Naive thymus-derived CD4-positive, alpha-beta T cell (primary cell): ENCODE measurements at regions not wholly inside any gene's neighbourhood (a gene's known extent, or its start where the extent isn't known, plus 50 kb on each side); places are given as distances from the start of the nearest gene placed in this dataset.
"Not testable (repeated sequence)": the region's sequence is repeated elsewhere in the genome, so short reads cannot be mapped to it uniquely, and the experiment has no call there.

Experiments used
- ATAC-seq: fragments of 150-1000 bp; cut with Tn5 transposase; 2 replicates; pipeline ENCODE4 v1.10.0; 2021; ENCODE audit warnings: mild to moderate bottlenecking, moderate library complexity
- CTCF ChIA-PET: fragments of 350-600 bp; sonication (Branson Sonifier 250); formaldehyde crosslinking; loops from one replicate; lab custom pipeline; 2021; ENCODE audit warnings: antibody characterized with exemption; lab: Charles Lee
- POLR2A ChIA-PET: fragments of 350-600 bp; sonication (Branson Sonifier 250); formaldehyde crosslinking; loops from one replicate; lab custom pipeline; 2021; ENCODE audit warnings: antibody characterized with exemption, inconsistent platforms; lab: Charles Lee
- DNase-seq, 9 donors: peaks; one replicate each; pipeline versions ENCODE4 v3.0.0 to v3.0.0-alpha.2; 2020 to 2022; ENCODE audit warnings: mixed read lengths in 1 of 9
- H3K27ac ChIP-seq: one replicate; pipeline ENCODE4 v1.7.0; 2013; ENCODE audit warnings: mild to moderate bottlenecking, low read depth, low read length, moderate library complexity
- H3K27me3 ChIP-seq, 2 donors: one replicate each; pipeline ENCODE4 v1.7.0; 2013; ENCODE audit warnings: low read length in 2 of 2, mild to moderate bottlenecking in 2 of 2, moderate library complexity in 2 of 2; ENCODE audit not compliant: control insufficient read depth in 2 of 2, insufficient read depth in 2 of 2
- H3K36me3 ChIP-seq, 3 experiments: 1 replicate in 2 of 3; 2 replicates in 1 of 3; pipeline ENCODE4 v1.7.0; 2013; ENCODE audit warnings: low read length in 3 of 3, mild to moderate bottlenecking in 3 of 3, moderate library complexity in 1 of 3; ENCODE audit not compliant: insufficient read depth in 3 of 3, control insufficient read depth in 2 of 3
- H3K4me1 ChIP-seq, 2 donors: one replicate each; pipeline ENCODE4 v1.7.0; 2013; ENCODE audit warnings: low read length in 2 of 2, mild to moderate bottlenecking in 2 of 2, moderate library complexity in 1 of 2; ENCODE audit not compliant: control insufficient read depth in 2 of 2, insufficient read depth in 2 of 2
- H3K4me3 ChIP-seq: 2 replicates; pipeline ENCODE4 v1.7.0; 2013; ENCODE audit warnings: mild to moderate bottlenecking, low read length
- H3K9me3 ChIP-seq, 3 experiments: 1 replicate in 2 of 3; 2 replicates in 1 of 3; pipeline ENCODE4 v1.7.0; 2013; ENCODE audit warnings: low read length in 3 of 3; ENCODE audit not compliant: control insufficient read depth in 2 of 3
- H3K27ac Mint-ChIP-seq, 9 donors: one replicate each; pipeline ENCODE4 v1.8.0; 2020 to 2022; ENCODE audit warnings: mixed read lengths in 9 of 9, mild to moderate bottlenecking in 8 of 9, moderate library complexity in 5 of 9, inconsistent platforms in 2 of 9
- H3K27me3 Mint-ChIP-seq, 5 donors: one replicate each; pipeline ENCODE4 v1.8.0; 2021 to 2022; ENCODE audit warnings: mixed read lengths in 5 of 5, mild to moderate bottlenecking in 1 of 5
- H3K36me3 Mint-ChIP-seq, 5 donors: one replicate each; pipeline ENCODE4 v1.8.0; 2020 to 2022; ENCODE audit warnings: mixed read lengths in 5 of 5, mild to moderate bottlenecking in 3 of 5, inconsistent platforms in 1 of 5
- H3K4me1 Mint-ChIP-seq, 7 donors: one replicate each; pipeline ENCODE4 v1.8.0; 2020 to 2022; ENCODE audit warnings: mixed read lengths in 7 of 7, mild to moderate bottlenecking in 3 of 7, inconsistent platforms in 1 of 7
- H3K4me3 Mint-ChIP-seq, 10 donors: one replicate each; pipeline ENCODE4 v1.8.0; 2020 to 2022; ENCODE audit warnings: mild to moderate bottlenecking in 10 of 10, mixed read lengths in 10 of 10, moderate library complexity in 6 of 10, inconsistent platforms in 2 of 10
- H3K9me3 Mint-ChIP-seq, 11 donors: one replicate each; pipeline ENCODE4 v1.8.0; 2020 to 2022; ENCODE audit warnings: mixed read lengths in 11 of 11, mild to moderate bottlenecking in 4 of 11, inconsistent platforms in 1 of 11, moderate library complexity in 1 of 11
- intact Hi-C, 2 donors: fragments of 100-400 bp; cut with micrococcal nuclease; formaldehyde crosslinking; loops; one replicate each; pipeline ENCODE4 v1.15.1; 2023

GRCh38 chr13:31385540-31385939 lies 185.8 kb downstream of the B3GLCT start:
- peaks cover 0 to 11% (median 6%) of the 10 kb centered on the region in 5 donors for H3K27me3 Mint-ChIP-seq
- no peaks in the 10 kb centered on the region for H3K4me1 Mint-ChIP-seq
- H3K9me3 Mint-ChIP-seq, result peaks cover 0 to 11% (median 0%) of the 10 kb centered on the region in 11 donors
- Histone ChIP-seq H3K4me1 (no peaks in the 10 kb centered on the region), H3K4me3 (no peak overlapping the region), H3K27me3 (no peaks in the 10 kb centered on the region), H3K27ac (no peak overlapping the region), H3K36me3 (no peaks in the 10 kb centered on the region), H3K9me3 (no peaks in the 10 kb centered on the region)
- ChIA-PET CTCF (interaction anchor here (0.9 kb wide), 1 partner anchor 24 kb away, joined by 3 read pairs; no protein-coding TSS in a partner anchor), POLR2A (no interaction called here)
- intact Hi-C loops, result no loop called here
- no peak for ATAC-seq
- no peak overlapping the region for H3K27ac Mint-ChIP-seq
- DNase-seq, result no peak
- no peak overlapping the region for H3K4me3 Mint-ChIP-seq
- H3K36me3 Mint-ChIP-seq, result no peaks in the 10 kb centered on the region

GRCh38 chr13:31394506-31394905 lies 194.7 kb downstream of the B3GLCT start:
- ChIA-PET CTCF (no interaction called here), POLR2A (no interaction called here)
- Mint-ChIP-seq H3K27me3 (peaks cover 0 to 9% (median 3%) of the 10 kb centered on the region in 5 donors), H3K9me3 (peaks cover 0 to 21% (median 9%) of the 10 kb centered on the region in 11 donors), H3K4me1 (no peaks in the 10 kb centered on the region), H3K4me3 (no peak overlapping the region), H3K27ac (no peak overlapping the region), H3K36me3 (no peaks in the 10 kb centered on the region)
- Histone ChIP-seq H3K9me3 (peaks cover 0 to 1% (median 0%) of the 10 kb centered on the region in 3 experiments), H3K4me3 (no peak overlapping the region), H3K36me3 (no peaks in the 10 kb centered on the region), H3K27me3 (no peaks in the 10 kb centered on the region), H3K4me1 (no peaks in the 10 kb centered on the region), H3K27ac (no peak overlapping the region)
- DNase-seq (no peak), ATAC-seq (no peak)
- intact Hi-C loops, result no loop called here

- Histone ChIP-seq H3K27me3 (no peaks in the 10 kb centered on the region), H3K27ac (no peak overlapping the region), H3K4me1 (no peaks in the 10 kb centered on the region), H3K9me3 (peaks cover 0 to 5% (median 0%) of the 10 kb centered on the region in 3 experiments), H3K36me3 (no peaks in the 10 kb centered on the region), H3K4me3 (no peak overlapping the region)
- Mint-ChIP-seq H3K27me3 (peaks cover 0 to 9% (median 3%) of the 10 kb centered on the region in 5 donors), H3K4me1 (no peaks in the 10 kb centered on the region), H3K36me3 (peaks cover 0 to 3% (median 0%) of the 10 kb centered on the region in 5 donors), H3K27ac (no peak overlapping the region), H3K4me3 (no peak overlapping the region), H3K9me3 (peaks cover 3 to 27% (median 13%) of the 10 kb centered on the region in 11 donors)
- ChIA-PET POLR2A (no interaction called here), CTCF (no interaction called here)
- DNase-seq, result no peak
- ATAC-seq, result no peak
- intact Hi-C loops, result no loop called here
These were observed 195.3 kb downstream of the B3GLCT start for GRCh38 chr13:31395090-31395489.

GRCh38 chr13:31399690-31400089 lies 199.9 kb downstream of the B3GLCT start:
- Mint-ChIP-seq H3K36me3 (peaks cover 0 to 3% (median 0%) of the 10 kb centered on the region in 5 donors), H3K27ac (no peak overlapping the region), H3K9me3 (peaks cover 3 to 44% (median 15%) of the 10 kb centered on the region in 11 donors), H3K4me1 (no peaks in the 10 kb centered on the region), H3K4me3 (no peak overlapping the region), H3K27me3 (peaks cover 0 to 4% (median 0%) of the 10 kb centered on the region in 5 donors)
- no peak for DNase-seq
- intact Hi-C loops, result no loop called here
- Histone ChIP-seq H3K27me3 (no peaks in the 10 kb centered on the region), H3K4me3 (no peak overlapping the region), H3K4me1 (no peaks in the 10 kb centered on the region), H3K9me3 (peaks cover 0 to 5% (median 0%) of the 10 kb centered on the region in 3 experiments), H3K27ac (no peak overlapping the region), H3K36me3 (no peaks in the 10 kb centered on the region)
- POLR2A ChIA-PET, result no interaction called here
- CTCF ChIA-PET, result no interaction called here
- ATAC-seq, result no peak

GRCh38 chr13:31403711-31404110 lies 203.9 kb downstream of the B3GLCT start:
- H3K4me3 Mint-ChIP-seq, H3K36me3 ChIP-seq, H3K9me3 ChIP-seq, H3K27ac Mint-ChIP-seq, POLR2A ChIA-PET, H3K4me3 ChIP-seq, H3K27me3 Mint-ChIP-seq, intact Hi-C loops, ATAC-seq, H3K27me3 ChIP-seq, H3K36me3 Mint-ChIP-seq, H3K4me1 ChIP-seq, DNase-seq, H3K27ac ChIP-seq, H3K4me1 Mint-ChIP-seq: not testable (repeated sequence)
- CTCF ChIA-PET, result interaction anchor here (0.9 kb wide), 1 partner anchor 9 kb away, joined by 3 read pairs; no protein-coding TSS in a partner anchor
- H3K9me3 Mint-ChIP-seq, result peaks cover 3 to 30% (median 12%) of the 10 kb centered on the region in 11 donors

GRCh38 chr13:31408927-31409326 lies 209.2 kb downstream of the B3GLCT start:
- peaks cover 2 to 7% (median 5%) of the 10 kb centered on the region in 5 donors for H3K27me3 Mint-ChIP-seq
- Histone ChIP-seq H3K36me3 (no peaks in the 10 kb centered on the region), H3K27ac (no peak overlapping the region), H3K9me3 (no peaks in the 10 kb centered on the region), H3K4me3 (no peak overlapping the region), H3K4me1 (no peaks in the 10 kb centered on the region), H3K27me3 (no peaks in the 10 kb centered on the region)
- DNase-seq (no peak), ATAC-seq (no peak)
- no peaks in the 10 kb centered on the region for H3K4me1 Mint-ChIP-seq
- no peak overlapping the region for H3K27ac Mint-ChIP-seq
- H3K4me3 Mint-ChIP-seq, result no peak overlapping the region
- no peaks in the 10 kb centered on the region for H3K36me3 Mint-ChIP-seq
- POLR2A ChIA-PET, result no interaction called here
- CTCF ChIA-PET, result interaction anchor here (1.0 kb wide), 1 partner anchor 24 kb away, joined by 3 read pairs; no protein-coding TSS in a partner anchor
- intact Hi-C loops, result no loop called here
- H3K9me3 Mint-ChIP-seq, result peaks cover 0 to 1% (median 0%) of the 10 kb centered on the region in 11 donors

GRCh38 chr13:31409678-31410356 lies 210.0 kb downstream of the B3GLCT start:
- H3K36me3 Mint-ChIP-seq, result no peaks in the 10 kb centered on the region
- no peaks in the 10 kb centered on the region for H3K36me3 ChIP-seq
- DNase-seq, result no peak
- intact Hi-C loops, result no loop called here
- H3K27me3 ChIP-seq, result no peaks in the 10 kb centered on the region
- no peak overlapping the region for H3K27ac Mint-ChIP-seq
- peaks cover 2 to 10% (median 5%) of the 10 kb centered on the region in 5 donors for H3K27me3 Mint-ChIP-seq
- ChIA-PET POLR2A (no interaction called here), CTCF (interaction anchor here (1.0 kb wide), 1 partner anchor 25 kb away, joined by 3 read pairs; no protein-coding TSS in a partner anchor)
- no peak overlapping the region for H3K4me3 Mint-ChIP-seq
- no peak overlapping the region for H3K4me3 ChIP-seq
- H3K4me1 ChIP-seq, result no peaks in the 10 kb centered on the region
- no peaks in the 10 kb centered on the region for H3K4me1 Mint-ChIP-seq
- H3K9me3 ChIP-seq, result no peaks in the 10 kb centered on the region
- peaks cover 0 to 3% (median 0%) of the 10 kb centered on the region in 11 donors for H3K9me3 Mint-ChIP-seq
- no peak overlapping the region for H3K27ac ChIP-seq
- no peak for ATAC-seq
